GM12872 (cell line): ENCODE measurements at regions not wholly inside any gene's neighbourhood (a gene's known extent, or its start where the extent isn't known, plus 50 kb on each side); places are given as distances from the start of the nearest gene placed in this dataset.

Experiments used
- CTCF ChIP-seq: IDR thresholded peaks from 3 replicates; pipeline ENCODE4 v1.5.1; 2011; ENCODE audit warnings: low read depth, mild to moderate bottlenecking, low read length, moderate library complexity; ENCODE audit not compliant: insufficient read depth

GRCh38 chr1:229729916-229730315 lies 103.9 kb downstream of the URB2 start:
- no peak for TF ChIP-seq CTCF

- TF ChIP-seq CTCF, result no peak
These were observed 104.5 kb downstream of the URB2 start for GRCh38 chr1:229730573-229730972.

- TF ChIP-seq CTCF, result no peak
These were observed 106.0 kb downstream of the URB2 start for GRCh38 chr1:229732061-229732460.

GRCh38 chr1:229736376-229736775 lies 110.3 kb downstream of the URB2 start:
- TF ChIP-seq CTCF, result no peak

- no peak for TF ChIP-seq CTCF
These were observed 123.9 kb downstream of the URB2 start for GRCh38 chr1:229749992-229750391.

- TF ChIP-seq CTCF, result no peak
These were observed 125.6 kb downstream of the URB2 start for GRCh38 chr1:229751610-229752009.

GRCh38 chr1:229752679-229753078 lies 126.6 kb downstream of the URB2 start:
- no peak for TF ChIP-seq CTCF

GRCh38 chr1:229753764-229754551 lies 127.9 kb downstream of the URB2 start:
- no peak for TF ChIP-seq CTCF
